ENCODE measurements at regions not wholly inside any gene's neighbourhood (a gene's known extent, or its start where the extent isn't known, plus 50 kb on each side); places are given as distances from the start of the nearest gene placed in this dataset.

- TF ChIP-seq CTCF (IDR thresholded peaks at IDR 0.05) (no peak), POLR2A (IDR thresholded peaks at IDR 0.05) (no peak), EP300 (IDR thresholded peaks at IDR 0.05) (no peak)
These were observed 193.3 kb upstream of the GRIN3A start for GRCh38 chr9:101931756-101932155.

All from upper lobe of left lung (tissue), 4 donors.